OCI-LY7 (cell line): ENCODE measurements at regions not wholly inside any gene's neighbourhood (a gene's known extent, or its start where the extent isn't known, plus 50 kb on each side); places are given as distances from the start of the nearest gene placed in this dataset.

Experiments
- CTCF ChIP-seq: fragments of 200-600 bp; sonication (generic); conservative IDR thresholded peaks from 2 replicates; pipeline ENCODE4 v1.5.1; 2014; ENCODE audit warnings: mild to moderate bottlenecking, antibody characterized with exemption, low read length, moderate library complexity, mixed read lengths
- EZH2phosphoT487 ChIP-seq: fragments of 200-600 bp; sonication (generic); IDR thresholded peaks from 2 replicates; pipeline ENCODE4 v1.6.1; 2018; ENCODE audit warnings: low read depth, borderline replicate concordance, mild to moderate bottlenecking, mixed run types, antibody characterized with exemption, low read length, moderate library complexity, mixed read lengths

GRCh38 chr7:42350801-42351200 lies 113.8 kb upstream of the GLI3 start:
- TF ChIP-seq CTCF = no peak
- no peak for TF ChIP-seq EZH2phosphoT487
